Breast epithelium (tissue), 4 donors: ENCODE measurements at regions not wholly inside any gene's neighbourhood (a gene's known extent, or its start where the extent isn't known, plus 50 kb on each side); places are given as distances from the start of the nearest gene placed in this dataset.

ENCODE experiments used
- DNase-seq, 2 donors: peaks; one replicate each; pipeline ENCODE4 v3.0.0-alpha.2; 2019; ENCODE audit warnings: low spot score in 2 of 2
- H3K27ac ChIP-seq, 2 donors: fragments of 200-600 bp; sonication (generic) in 1 of 2; one replicate each; pipeline ENCODE4 v1.5.1; 2016 to 2019; ENCODE audit warnings: mild to moderate bottlenecking in 1 of 2
- H3K27me3 ChIP-seq, 2 donors: fragments of 200-600 bp; sonication (generic) in 1 of 2; one replicate each; pipeline versions ENCODE4 v1.5.1 to v1.6.0; 2017 to 2019; ENCODE audit warnings: control low read depth in 1 of 2, mild to moderate bottlenecking in 1 of 2
- H3K36me3 ChIP-seq: fragments of 200-600 bp; one replicate; pipeline ENCODE4 v1.5.1; 2019
- H3K4me1 ChIP-seq, 2 donors: fragments of 200-600 bp; sonication (generic); one replicate each; pipeline ENCODE4 v1.5.1; 2016 to 2019; ENCODE audit warnings: control low read depth in 1 of 2
- H3K4me3 ChIP-seq, 3 donors: fragments of 200-600 bp; sonication (generic); 1 replicate in 2 of 3; 2 replicates in 1 of 3; pipeline ENCODE4 v1.5.1; 2016 to 2019; ENCODE audit warnings: mild to moderate bottlenecking in 3 of 3, moderate library complexity in 2 of 3
- H3K9me3 ChIP-seq, 2 donors: fragments of 200-600 bp; sonication (generic) in 1 of 2; one replicate each; pipeline ENCODE4 v1.5.1; 2016 to 2019; ENCODE audit warnings: control low read depth in 1 of 2
- CTCF ChIP-seq, 3 donors: fragments of 450-650 bp; IDR thresholded peaks; one replicate each; pipeline ENCODE4 v1.5.1; 2016 to 2017; ENCODE audit warnings: antibody characterized with exemption in 3 of 3, mild to moderate bottlenecking in 3 of 3, moderate library complexity in 3 of 3
- POLR2A ChIP-seq: fragments of 450-650 bp; IDR thresholded peaks from one replicate; pipeline ENCODE4 v1.6.1; 2016; ENCODE audit warnings: antibody characterized with exemption, mild to moderate bottlenecking, moderate library complexity
- POLR2AphosphoS5 ChIP-seq, 3 donors: sonication (generic); formaldehyde crosslinking; IDR thresholded peaks; one replicate each; pipeline ENCODE4 v1.6.1; 2017; ENCODE audit warnings: antibody characterized with exemption in 3 of 3
- intact Hi-C: fragments of 100-400 bp; cut with DNase I; formaldehyde crosslinking; loops from one replicate; pipeline ENCODE4 v1.15.1; 2023; ENCODE audit warnings: low total_unique reads

DNA sequence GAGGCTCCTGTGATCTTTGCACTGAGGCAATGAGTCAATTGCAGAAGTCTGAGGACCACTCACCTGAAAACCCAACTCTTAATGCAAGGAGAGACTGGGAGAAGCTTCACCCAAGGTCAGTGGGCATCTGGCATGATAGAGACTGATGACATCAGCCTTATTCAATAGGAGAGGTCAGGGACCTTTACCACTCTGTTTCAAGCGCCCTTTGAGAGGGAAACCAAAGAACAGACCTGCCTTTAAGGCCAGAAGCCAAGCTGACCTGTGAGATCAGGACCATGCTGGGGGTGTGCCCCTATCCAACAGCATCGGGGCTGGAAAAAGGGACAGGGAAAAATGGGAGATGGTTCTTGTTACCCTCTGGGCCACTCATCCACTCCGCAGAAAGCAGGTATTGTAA, 83.3 kb upstream of the FOXN3 start:
- Histone ChIP-seq H3K27me3 (no peaks in the 10 kb centered on the region), H3K4me1 (no peaks in the 10 kb centered on the region), H3K9me3 (no peaks in the 10 kb centered on the region), H3K4me3 (no peak overlapping the region), H3K27ac (no peak overlapping the region), H3K36me3 (no peaks in the 10 kb centered on the region)
- TF ChIP-seq CTCF (IDR thresholded peaks at IDR 0.05) = no peak
- no peak for TF ChIP-seq POLR2AphosphoS5 (IDR thresholded peaks at IDR 0.05)
- TF ChIP-seq POLR2A = no peak
- no peak for DNase-seq
- intact Hi-C loops = no loop called here

DNA sequence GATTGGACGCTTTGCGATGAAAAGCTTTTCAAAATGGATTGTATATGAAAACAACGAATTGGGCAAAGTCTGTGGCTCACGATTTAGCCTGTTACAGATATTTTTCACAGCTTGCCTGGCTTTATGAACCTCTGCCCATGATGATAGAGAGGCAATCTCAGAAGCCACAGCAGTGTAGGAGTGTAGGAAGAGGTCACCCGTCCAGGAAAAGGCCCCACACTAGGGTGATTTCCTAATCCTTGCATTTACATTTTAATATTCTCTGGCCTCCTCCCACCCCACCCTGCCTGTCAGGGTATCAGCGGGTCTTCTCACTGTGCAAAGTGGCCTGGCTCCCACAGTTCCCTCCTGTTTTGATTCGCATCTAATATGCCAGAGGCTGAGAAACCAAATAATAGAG, 81.8 kb upstream of the FOXN3 start:
- Histone ChIP-seq H3K27me3 (no peaks in the 10 kb centered on the region), H3K4me1 (no peaks in the 10 kb centered on the region), H3K27ac (no peak overlapping the region), H3K4me3 (no peak overlapping the region), H3K9me3 (no peaks in the 10 kb centered on the region), H3K36me3 (no peaks in the 10 kb centered on the region)
- intact Hi-C loops = no loop called here
- TF ChIP-seq POLR2AphosphoS5 (IDR thresholded peaks at IDR 0.05) (no peak), CTCF (IDR thresholded peaks at IDR 0.05) (no peak), POLR2A (no peak)
- no peak for DNase-seq

DNA sequence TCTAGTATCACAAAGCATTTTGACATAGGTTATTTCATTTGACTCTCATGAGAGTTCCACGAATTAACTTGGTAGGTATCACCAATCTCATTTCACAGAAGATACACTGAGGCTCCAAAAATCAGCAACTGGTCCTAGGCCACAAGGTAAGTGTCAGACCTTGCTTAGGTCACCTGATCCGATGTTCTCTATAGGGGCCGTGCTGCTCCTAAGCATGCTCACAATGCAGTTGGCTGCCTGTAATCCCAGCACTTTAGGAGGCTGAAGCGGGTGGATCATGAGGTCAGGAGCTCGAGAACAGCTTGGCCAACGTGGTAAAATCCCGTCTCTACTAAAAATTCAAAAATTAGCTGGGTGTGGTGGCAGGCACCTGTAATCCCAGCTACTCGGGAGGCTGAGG, 78.7 kb upstream of the FOXN3 start:
- no peak overlapping the region for H3K27ac ChIP-seq
- no peaks in the 10 kb centered on the region for H3K36me3 ChIP-seq

DNA sequence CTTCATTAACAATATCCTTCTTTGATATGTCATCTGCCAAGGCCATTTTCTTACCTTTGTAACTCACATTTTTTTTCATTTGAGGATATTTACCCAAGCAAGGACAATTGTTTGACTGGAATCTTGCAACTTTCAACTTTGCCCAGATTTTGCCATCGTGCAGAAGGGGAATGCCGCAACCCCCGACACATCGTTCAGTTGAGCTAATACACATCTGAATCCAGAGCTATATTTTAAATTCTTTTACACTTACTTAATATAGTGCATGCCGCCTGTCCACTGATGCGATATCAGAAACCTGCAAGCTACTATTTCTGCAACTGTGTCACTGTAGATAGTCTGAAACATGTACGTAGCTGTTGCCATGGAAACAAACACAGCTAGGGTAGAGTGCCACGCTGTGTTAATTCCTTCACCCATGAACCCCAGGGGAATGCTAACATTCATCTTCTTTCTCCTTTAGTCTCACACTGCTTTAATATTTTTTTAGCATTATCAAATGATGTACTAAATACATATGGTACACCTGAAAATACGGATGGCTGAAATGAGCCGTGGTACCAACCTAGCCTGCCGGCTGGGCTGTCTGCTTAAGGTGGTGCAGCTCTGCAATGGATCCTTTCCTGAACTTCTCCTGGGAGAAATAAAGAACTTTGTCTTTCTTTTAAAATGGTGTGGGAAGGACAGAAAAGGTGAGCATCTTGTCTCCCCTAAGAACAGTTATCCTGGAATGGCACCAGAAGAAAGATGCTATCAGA, 77.0 kb upstream of the FOXN3 start:
- H3K27ac ChIP-seq = no peak overlapping the region
- DNase-seq = no peak
- intact Hi-C loops = no loop called here
- H3K4me1 ChIP-seq = no peaks in the 10 kb centered on the region
- H3K27me3 ChIP-seq = no peaks in the 10 kb centered on the region
- TF ChIP-seq POLR2AphosphoS5 (IDR thresholded peaks at IDR 0.05) = no peak
- TF ChIP-seq CTCF (IDR thresholded peaks at IDR 0.05) = no peak
- no peak for TF ChIP-seq POLR2A
- no peak overlapping the region for H3K4me3 ChIP-seq
- no peaks in the 10 kb centered on the region for H3K9me3 ChIP-seq
- H3K36me3 ChIP-seq = no peaks in the 10 kb centered on the region

More for the DNA sequence above, 78.7 kb upstream of the FOXN3 start:
- H3K4me1 ChIP-seq = no peaks in the 10 kb centered on the region
- no peaks in the 10 kb centered on the region for H3K9me3 ChIP-seq
- intact Hi-C loops = no loop called here
- TF ChIP-seq POLR2AphosphoS5 (IDR thresholded peaks at IDR 0.05) (no peak), CTCF (IDR thresholded peaks at IDR 0.05) (no peak), POLR2A (no peak)
- no peaks in the 10 kb centered on the region for H3K27me3 ChIP-seq
- DNase-seq = no peak
- H3K4me3 ChIP-seq = no peak overlapping the region

DNA sequence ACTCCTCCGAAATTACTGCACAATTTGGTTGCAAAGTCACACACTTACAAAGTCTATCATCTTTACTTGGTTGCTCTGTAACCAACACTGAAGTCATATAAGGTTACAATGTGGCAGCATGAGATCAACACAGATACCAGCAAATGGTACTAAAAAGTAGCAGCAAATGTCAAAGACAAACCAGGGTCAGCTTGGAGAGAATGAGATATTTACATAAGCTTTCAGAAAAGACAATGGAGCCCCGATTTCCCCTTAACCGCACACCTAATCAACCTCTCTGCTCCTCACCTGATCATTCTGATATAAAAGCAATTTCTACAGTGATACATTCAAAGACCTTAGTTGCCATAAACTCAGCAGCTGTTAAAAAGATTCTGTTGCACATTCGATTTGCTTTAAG, 76.4 kb upstream of the FOXN3 start:
- H3K27ac ChIP-seq = no peak overlapping the region
- intact Hi-C loops = no loop called here

More for the DNA sequence above, 76.4 kb upstream of the FOXN3 start:
- TF ChIP-seq POLR2AphosphoS5 (IDR thresholded peaks at IDR 0.05) (no peak), POLR2A (no peak), CTCF (IDR thresholded peaks at IDR 0.05) (no peak)
- Histone ChIP-seq H3K27me3 (no peaks in the 10 kb centered on the region), H3K9me3 (no peaks in the 10 kb centered on the region), H3K4me1 (no peaks in the 10 kb centered on the region), H3K36me3 (no peaks in the 10 kb centered on the region), H3K4me3 (no peak overlapping the region)
- DNase-seq = no peak
